MCF 10A (cell line): ENCODE measurements at regions not wholly inside any gene's neighbourhood (a gene's known extent, or its start where the extent isn't known, plus 50 kb on each side); places are given as distances from the start of the nearest gene placed in this dataset.

ENCODE experiments used
- BruUV-seq: library from RNA; stranded (reverse); fragments of 400-500 nt; replicated peaks from 2 replicates; lab custom pipeline; 2021; lab: Mats Ljungman, UMichigan
- CTCF ChIA-PET: fragments of 300-600 bp; sonication (Branson Sonifier 250); formaldehyde crosslinking; extraction: SDS; loops from one replicate; lab custom pipeline; 2021; ENCODE audit warnings: antibody characterized with exemption, inconsistent platforms; lab: Yijun Ruan, JAX
- POLR2A ChIA-PET: fragments of 300-600, 350-650 bp; sonication (Branson Sonifier 250); formaldehyde crosslinking; extraction: SDS; loops from one replicate; lab custom pipeline; 2020; ENCODE audit warnings: antibody characterized with exemption, inconsistent platforms; lab: Yijun Ruan, JAX
- DNase-seq: peaks from one replicate; pipeline ENCODE4 v3.0.0-alpha.2; 2018; ENCODE audit not compliant: unreplicated experiment
- H3K27ac Mint-ChIP-seq: one replicate; pipeline ENCODE4 v1.8.0; 2022; ENCODE audit warnings: mild to moderate bottlenecking, low read depth, mixed read lengths; ENCODE audit not compliant: unreplicated experiment
- H3K27me3 Mint-ChIP-seq: one replicate; pipeline ENCODE4 v1.8.0; 2022; ENCODE audit warnings: mixed read lengths; ENCODE audit not compliant: insufficient read depth, unreplicated experiment
- H3K36me3 Mint-ChIP-seq: one replicate; pipeline ENCODE4 v1.8.0; 2022; ENCODE audit warnings: mild to moderate bottlenecking, moderate library complexity, mixed read lengths; ENCODE audit not compliant: insufficient read depth, unreplicated experiment
- H3K4me1 Mint-ChIP-seq: one replicate; pipeline ENCODE4 v1.8.0; 2022; ENCODE audit warnings: mixed read lengths; ENCODE audit not compliant: insufficient read depth, unreplicated experiment
- H3K4me3 Mint-ChIP-seq: one replicate; pipeline ENCODE4 v1.8.0; 2022; ENCODE audit warnings: mild to moderate bottlenecking, moderate library complexity, mixed read lengths; ENCODE audit not compliant: unreplicated experiment
- H3K9me3 Mint-ChIP-seq: one replicate; pipeline ENCODE4 v1.8.0; 2022; ENCODE audit warnings: mixed read lengths; ENCODE audit not compliant: unreplicated experiment
- intact Hi-C: fragments of 100-400 bp; cut with micrococcal nuclease; formaldehyde crosslinking; loops from 2 replicates; pipeline ENCODE4 v1.14.1; 2022
- TF ChIP-seq, protein P1 (sequence below): fragments of 200-600 bp; IDR thresholded peaks from one replicate; pipeline ENCODE4 v1.8.0; 2022; ENCODE audit warnings: antibody characterized with exemption, mild to moderate bottlenecking; ENCODE audit not compliant: unreplicated experiment

DNA sequence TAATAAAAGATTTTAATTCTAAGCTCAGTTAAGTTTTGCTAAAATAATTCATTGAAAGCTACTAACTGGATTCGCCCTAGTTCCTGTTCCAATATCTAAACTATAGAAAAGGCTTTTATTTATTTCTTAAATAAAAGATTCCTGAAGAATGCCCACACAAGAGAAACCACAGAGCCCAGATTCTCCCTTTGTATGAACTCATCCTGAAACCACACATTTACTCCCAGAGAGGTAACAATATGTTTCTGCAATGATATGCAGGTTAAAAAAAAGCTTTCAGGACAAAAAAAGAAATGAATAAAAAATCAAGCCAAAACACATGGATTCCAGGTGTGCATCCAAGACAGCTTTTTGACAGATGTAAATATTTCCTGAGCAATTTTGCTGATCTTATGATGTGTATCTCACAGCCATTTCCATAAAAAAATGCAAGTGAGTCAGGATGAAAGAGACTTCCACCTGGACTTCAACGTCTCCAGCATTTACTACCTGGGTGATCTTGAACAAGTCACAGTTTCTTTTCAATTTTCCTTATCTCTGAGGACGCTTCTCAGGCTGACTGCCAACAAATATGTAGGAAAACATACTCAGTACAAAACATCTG is 234.4 kb upstream of the FAT1 start:
- Mint-ChIP-seq H3K36me3 (no peaks in the 10 kb centered on the region), H3K4me1 (peaks cover 4% of the 10 kb centered on the region), H3K27ac (no peak overlapping the region), H3K27me3 (no peaks in the 10 kb centered on the region), H3K4me3 (no peak overlapping the region), H3K9me3 (no peaks in the 10 kb centered on the region)
- TF ChIP-seq, protein P1, sequence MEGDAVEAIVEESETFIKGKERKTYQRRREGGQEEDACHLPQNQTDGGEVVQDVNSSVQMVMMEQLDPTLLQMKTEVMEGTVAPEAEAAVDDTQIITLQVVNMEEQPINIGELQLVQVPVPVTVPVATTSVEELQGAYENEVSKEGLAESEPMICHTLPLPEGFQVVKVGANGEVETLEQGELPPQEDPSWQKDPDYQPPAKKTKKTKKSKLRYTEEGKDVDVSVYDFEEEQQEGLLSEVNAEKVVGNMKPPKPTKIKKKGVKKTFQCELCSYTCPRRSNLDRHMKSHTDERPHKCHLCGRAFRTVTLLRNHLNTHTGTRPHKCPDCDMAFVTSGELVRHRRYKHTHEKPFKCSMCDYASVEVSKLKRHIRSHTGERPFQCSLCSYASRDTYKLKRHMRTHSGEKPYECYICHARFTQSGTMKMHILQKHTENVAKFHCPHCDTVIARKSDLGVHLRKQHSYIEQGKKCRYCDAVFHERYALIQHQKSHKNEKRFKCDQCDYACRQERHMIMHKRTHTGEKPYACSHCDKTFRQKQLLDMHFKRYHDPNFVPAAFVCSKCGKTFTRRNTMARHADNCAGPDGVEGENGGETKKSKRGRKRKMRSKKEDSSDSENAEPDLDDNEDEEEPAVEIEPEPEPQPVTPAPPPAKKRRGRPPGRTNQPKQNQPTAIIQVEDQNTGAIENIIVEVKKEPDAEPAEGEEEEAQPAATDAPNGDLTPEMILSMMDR: no peak
- ChIA-PET CTCF (no interaction called here), POLR2A (interaction anchor here (1.5 kb wide), 1 partner anchor 18 kb away, joined by 5 read pairs; no protein-coding TSS in a partner anchor)
- BruUV-seq: no TSS peak
- intact Hi-C loops: no loop called here
- no peak for DNase-seq

DNA sequence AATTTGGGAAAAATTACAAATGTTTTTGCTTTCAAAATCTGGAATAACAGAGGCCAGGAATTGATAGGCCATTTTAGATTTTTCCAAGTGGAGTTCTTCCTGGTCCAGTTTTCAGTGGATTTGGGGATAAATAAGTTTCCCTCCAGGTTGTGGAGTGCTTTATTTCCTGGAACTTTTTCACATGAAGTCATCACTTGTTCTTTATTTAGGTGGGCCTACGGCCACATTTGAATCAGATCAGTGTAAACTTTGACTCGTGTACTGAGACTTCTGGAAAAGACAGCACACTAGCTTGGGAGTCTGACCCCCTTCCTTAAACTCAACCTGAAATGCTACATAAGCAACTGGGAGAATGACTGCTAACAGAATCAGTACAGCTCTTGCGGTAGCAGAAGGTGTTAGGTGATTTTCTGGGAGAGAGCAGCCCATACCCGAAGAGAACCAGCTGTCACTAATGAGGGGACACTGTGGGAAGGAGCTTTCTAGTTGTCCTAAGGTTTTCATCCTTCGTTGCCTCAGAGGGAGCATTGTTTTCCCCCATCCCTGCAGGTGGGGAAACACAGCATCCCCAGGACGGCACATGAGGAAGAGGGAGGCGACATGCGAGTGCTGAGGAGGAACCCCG is 235.2 kb upstream of the FAT1 start:
- H3K27me3 Mint-ChIP-seq: no peaks in the 10 kb centered on the region

DNA sequence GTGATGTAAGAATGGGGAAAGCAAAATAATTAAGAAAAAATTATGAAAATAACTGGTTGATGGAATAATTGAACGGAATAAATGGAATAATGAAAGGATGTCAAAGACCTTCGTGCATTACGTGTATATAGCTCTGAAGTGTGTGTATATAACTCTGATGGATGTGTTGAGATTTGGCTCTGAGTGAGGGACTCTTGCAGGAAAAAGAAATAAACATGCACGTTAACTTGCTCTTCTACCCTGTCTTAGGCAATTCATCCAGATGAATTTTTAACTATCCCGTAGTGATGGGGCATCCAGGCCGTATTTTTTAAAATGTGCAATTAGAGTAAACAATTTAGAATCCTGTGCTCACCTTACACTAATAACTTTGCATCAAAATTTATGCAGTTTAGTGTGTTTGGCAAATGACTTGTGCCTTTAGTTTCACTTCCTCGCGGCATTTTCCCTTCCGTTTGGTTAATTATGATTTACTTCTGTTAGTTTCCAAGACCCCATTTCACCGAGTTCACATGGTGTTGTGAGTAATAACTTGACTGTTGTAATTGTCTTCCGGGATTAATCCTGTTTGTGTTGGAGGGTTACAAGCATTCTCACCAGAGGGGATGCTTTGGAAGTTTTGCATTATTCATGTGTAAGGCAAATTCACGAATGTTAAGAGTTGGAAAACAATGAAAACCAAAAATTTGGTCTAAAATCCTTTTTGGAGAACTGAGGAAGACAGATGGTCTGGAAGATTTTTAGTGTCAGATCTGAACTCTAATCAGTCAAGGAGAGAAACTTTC is 256.5 kb upstream of the FAT1 start:
- no peak overlapping the region for H3K27ac Mint-ChIP-seq

More for the DNA sequence above, 235.2 kb upstream of the FAT1 start:
- Mint-ChIP-seq H3K36me3 (no peaks in the 10 kb centered on the region), H3K4me1 (peaks cover 3% of the 10 kb centered on the region), H3K9me3 (no peaks in the 10 kb centered on the region), H3K4me3 (no peak overlapping the region), H3K27ac (no peak overlapping the region)
- intact Hi-C loops: no loop called here
- BruUV-seq: no TSS peak
- TF ChIP-seq, protein P1: no peak
- no peak for DNase-seq
- ChIA-PET CTCF (no interaction called here), POLR2A (interaction anchor here (1.5 kb wide), 1 partner anchor 17 kb away, joined by 5 read pairs; no protein-coding TSS in a partner anchor)

More for the DNA sequence above, 256.5 kb upstream of the FAT1 start:
- Mint-ChIP-seq H3K36me3 (peaks cover 6% of the 10 kb centered on the region), H3K4me3 (no peak overlapping the region), H3K9me3 (no peaks in the 10 kb centered on the region), H3K27me3 (no peaks in the 10 kb centered on the region), H3K4me1 (no peaks in the 10 kb centered on the region)
- intact Hi-C loops: no loop called here
- ChIA-PET CTCF (no interaction called here), POLR2A (no interaction called here)
- TF ChIP-seq, protein P1: no peak
- BruUV-seq: no TSS peak
- DNase-seq: no peak
